Naive B cell (primary cell): ENCODE measurements at regions not wholly inside any gene's neighbourhood (a gene's known extent, or its start where the extent isn't known, plus 50 kb on each side); places are given as distances from the start of the nearest gene placed in this dataset.
A peak's percentile ranks its signal among the peaks of the same experiment; 100 is the strongest.

Experiments used
- ATAC-seq, 2 donors: fragments of 150-1000 bp; cut with Tn5 transposase; 2 replicates each; pipeline ENCODE4 v1.10.0; 2021; ENCODE audit warnings: low read depth in 2 of 2, mild to moderate bottlenecking in 2 of 2, moderate library complexity in 2 of 2
- DNase-seq: peaks from one replicate; pipeline ENCODE4 v3.0.0; 2022
- H3K27ac Mint-ChIP-seq, 6 donors: one replicate each; pipeline ENCODE4 v1.8.0; 2020 to 2022; ENCODE audit warnings: mild to moderate bottlenecking in 6 of 6, mixed read lengths in 6 of 6, moderate library complexity in 5 of 6, inconsistent platforms in 2 of 6
- H3K27me3 Mint-ChIP-seq, 3 donors: one replicate each; pipeline ENCODE4 v1.8.0; 2021 to 2022; ENCODE audit warnings: mixed read lengths in 3 of 3, mild to moderate bottlenecking in 1 of 3
- H3K36me3 Mint-ChIP-seq, 2 donors: one replicate each; pipeline ENCODE4 v1.8.0; 2020 to 2022; ENCODE audit warnings: mixed read lengths in 2 of 2, inconsistent platforms in 1 of 2, mild to moderate bottlenecking in 1 of 2
- H3K4me1 Mint-ChIP-seq, 3 donors: one replicate each; pipeline ENCODE4 v1.8.0; 2020 to 2022; ENCODE audit warnings: mixed read lengths in 3 of 3, inconsistent platforms in 1 of 3, mild to moderate bottlenecking in 1 of 3, moderate library complexity in 1 of 3
- H3K4me3 Mint-ChIP-seq, 8 donors: one replicate each; pipeline ENCODE4 v1.8.0; 2020 to 2022; ENCODE audit warnings: mild to moderate bottlenecking in 8 of 8, mixed read lengths in 8 of 8, moderate library complexity in 8 of 8, inconsistent platforms in 2 of 8
- H3K9me3 Mint-ChIP-seq, 7 donors: one replicate each; pipeline ENCODE4 v1.8.0; 2020 to 2022; ENCODE audit warnings: mixed read lengths in 7 of 7, mild to moderate bottlenecking in 5 of 7, inconsistent platforms in 2 of 7, moderate library complexity in 1 of 7

GRCh38 chr2:156673981-156674380, 237.8 kb downstream of the GPD2 start:
- no peak overlapping the region for H3K4me3 Mint-ChIP-seq
- DNase-seq: no peak
- H3K9me3 Mint-ChIP-seq: peaks cover 0 to under 1% (median 0%) of the 10 kb centered on the region in 7 donors
- no peaks in the 10 kb centered on the region for H3K4me1 Mint-ChIP-seq
- H3K36me3 Mint-ChIP-seq: no peaks in the 10 kb centered on the region
- ATAC-seq: no peak
- H3K27me3 Mint-ChIP-seq: peaks cover 0 to 19% (median 0%) of the 10 kb centered on the region in 3 donors
- H3K27ac Mint-ChIP-seq: no peak overlapping the region

- Mint-ChIP-seq H3K4me1 (no peaks in the 10 kb centered on the region), H3K27me3 (peaks cover 0 to 19% (median 0%) of the 10 kb centered on the region in 3 donors), H3K27ac (no peak overlapping the region), H3K9me3 (peaks cover 0 to 4% (median 0%) of the 10 kb centered on the region in 7 donors), H3K4me3 (no peak overlapping the region), H3K36me3 (no peaks in the 10 kb centered on the region)
- no peak for ATAC-seq
- no peak for DNase-seq
Measured at GRCh38 chr2:156675896-156676295, 239.7 kb downstream of the GPD2 start.

- ATAC-seq (no peak), DNase-seq (no peak)
- Mint-ChIP-seq H3K27me3 (peaks cover 0 to 13% (median 0%) of the 10 kb centered on the region in 3 donors), H3K4me1 (no peaks in the 10 kb centered on the region), H3K9me3 (peaks cover 0 to 4% (median 0%) of the 10 kb centered on the region in 7 donors), H3K4me3 (no peak overlapping the region), H3K36me3 (no peaks in the 10 kb centered on the region), H3K27ac (no peak overlapping the region)
Measured at GRCh38 chr2:156679820-156680219, 243.6 kb downstream of the GPD2 start.

GRCh38 chr2:156680266-156680665, 244.1 kb downstream of the GPD2 start:
- Mint-ChIP-seq H3K27ac (no peak overlapping the region), H3K4me3 (no peak overlapping the region), H3K9me3 (peaks cover 0 to 4% (median 0%) of the 10 kb centered on the region in 7 donors), H3K27me3 (peaks cover 0 to 13% (median 0%) of the 10 kb centered on the region in 3 donors), H3K4me1 (no peaks in the 10 kb centered on the region), H3K36me3 (no peaks in the 10 kb centered on the region)
- DNase-seq (no peak), ATAC-seq (no peak)

- Mint-ChIP-seq H3K4me1 (no peaks in the 10 kb centered on the region), H3K27ac (no peak overlapping the region), H3K9me3 (peaks cover 0 to 6% (median 3%) of the 10 kb centered on the region in 7 donors), H3K36me3 (no peaks in the 10 kb centered on the region), H3K4me3 (no peak overlapping the region), H3K27me3 (peaks cover 0 to 6% (median 0%) of the 10 kb centered on the region in 3 donors)
- ATAC-seq (no peak), DNase-seq (no peak)
Measured at GRCh38 chr2:156687126-156687525, 250.9 kb downstream of the GPD2 start.

DNA sequence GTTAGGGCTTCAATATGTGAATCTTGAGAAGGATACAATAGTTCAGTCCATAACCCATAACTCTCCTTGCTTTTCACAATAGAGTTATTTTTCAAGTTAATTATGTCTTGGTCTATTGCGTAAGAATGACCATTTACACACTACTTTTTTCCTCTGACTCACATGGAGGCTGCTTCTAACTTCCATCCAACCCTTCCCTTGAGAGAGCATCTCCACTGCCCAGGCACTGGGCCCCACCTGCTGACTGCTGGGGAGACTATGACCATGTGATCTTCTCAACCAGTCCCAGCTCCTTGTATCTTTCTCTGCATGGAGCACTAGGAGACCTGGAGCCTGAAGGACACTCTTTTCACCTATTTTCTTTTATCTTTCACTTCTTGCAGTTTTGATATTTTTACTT, 251.5 kb downstream of the GPD2 start:
- Mint-ChIP-seq H3K27ac (no peak overlapping the region), H3K9me3 (peaks cover 0 to 6% (median 3%) of the 10 kb centered on the region in 7 donors), H3K4me3 (no peak overlapping the region), H3K36me3 (no peaks in the 10 kb centered on the region), H3K27me3 (peaks cover 0 to 6% (median 0%) of the 10 kb centered on the region in 3 donors), H3K4me1 (no peaks in the 10 kb centered on the region)
- no peak for DNase-seq
- ATAC-seq: no peak

DNA sequence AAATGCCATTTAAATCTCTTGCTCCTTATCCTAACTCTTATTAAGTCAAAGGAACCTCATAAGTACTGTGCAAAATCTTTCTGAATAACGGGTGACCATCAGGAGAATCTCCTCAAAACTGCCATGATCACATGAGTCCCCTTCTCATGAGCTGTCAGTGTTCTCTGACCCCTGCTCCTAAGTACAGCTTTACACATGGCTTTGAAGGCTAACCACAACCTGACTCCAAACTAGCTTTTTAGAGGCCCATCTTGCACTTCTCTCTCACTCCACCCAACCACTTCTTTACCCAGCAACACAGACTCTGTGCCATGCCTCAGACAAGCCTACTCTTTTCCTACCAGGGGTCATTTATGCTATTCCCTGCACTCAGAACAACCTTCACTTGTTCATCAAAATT, 253.8 kb downstream of the GPD2 start:
- H3K4me3 Mint-ChIP-seq: no peak overlapping the region

DNA sequence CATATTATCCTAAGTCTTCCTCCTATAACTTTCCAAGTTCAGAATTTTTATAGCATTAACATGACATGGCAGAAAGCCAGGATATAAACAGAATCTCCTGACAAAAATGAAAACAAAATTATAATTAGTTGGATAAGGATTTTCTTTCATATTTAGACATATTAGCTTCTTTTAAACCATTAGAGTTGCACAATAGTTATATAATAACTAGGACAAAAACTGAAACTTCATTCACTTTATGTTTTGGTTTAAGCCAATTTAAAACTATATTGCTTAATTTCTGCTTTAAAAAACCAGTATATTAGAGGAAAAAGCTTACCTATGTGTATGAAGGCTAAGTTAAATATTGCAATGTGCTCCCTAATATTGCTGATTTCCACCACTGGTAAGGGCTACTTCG, 254.8 kb downstream of the GPD2 start:
- H3K4me1 Mint-ChIP-seq: no peaks in the 10 kb centered on the region

More for the DNA sequence above, 253.8 kb downstream of the GPD2 start:
- H3K27me3 Mint-ChIP-seq: peaks cover 0 to 6% (median 0%) of the 10 kb centered on the region in 3 donors
- H3K9me3 Mint-ChIP-seq: peaks cover 0 to 6% (median 3%) of the 10 kb centered on the region in 7 donors
- no peaks in the 10 kb centered on the region for H3K36me3 Mint-ChIP-seq
- DNase-seq: no peak
- H3K27ac Mint-ChIP-seq: no peak overlapping the region
- no peaks in the 10 kb centered on the region for H3K4me1 Mint-ChIP-seq
- ATAC-seq: no peak

DNA sequence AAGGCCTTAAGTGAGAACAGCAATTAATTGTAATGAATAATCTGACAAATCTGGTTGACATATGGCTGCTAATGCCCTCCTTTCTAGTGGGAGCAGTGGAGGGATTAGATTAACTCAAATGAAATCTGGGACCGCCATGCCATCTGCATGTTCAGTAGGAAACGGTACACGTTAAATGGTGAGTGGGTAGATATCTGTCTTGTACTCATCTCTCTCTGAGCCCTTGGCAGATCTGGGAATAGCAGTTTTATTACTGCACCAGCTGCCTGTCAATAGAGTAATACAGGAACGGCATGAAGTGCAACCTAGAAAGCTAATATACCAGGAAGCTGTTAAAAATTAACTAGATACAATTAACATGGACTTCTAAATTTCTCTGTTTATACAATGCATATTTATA, 258.8 kb downstream of the GPD2 start:
- Mint-ChIP-seq H3K9me3 (peaks cover 0 to 2% (median 0%) of the 10 kb centered on the region in 7 donors), H3K4me1 (no peaks in the 10 kb centered on the region), H3K4me3 (no peak overlapping the region), H3K27me3 (peaks cover 0 to 6% (median 3%) of the 10 kb centered on the region in 3 donors), H3K36me3 (no peaks in the 10 kb centered on the region), H3K27ac (no peak overlapping the region)
- DNase-seq (no peak), ATAC-seq (no peak)

More for the DNA sequence above, 254.8 kb downstream of the GPD2 start:
- no peak overlapping the region for H3K4me3 Mint-ChIP-seq
- no peaks in the 10 kb centered on the region for H3K36me3 Mint-ChIP-seq
- H3K27me3 Mint-ChIP-seq: peaks cover 0 to 6% (median 4%) of the 10 kb centered on the region in 3 donors
- ATAC-seq (no peak), DNase-seq (no peak)
- H3K27ac Mint-ChIP-seq: no peak overlapping the region
- H3K9me3 Mint-ChIP-seq: peaks cover 0 to 6% (median 3%) of the 10 kb centered on the region in 7 donors

DNA sequence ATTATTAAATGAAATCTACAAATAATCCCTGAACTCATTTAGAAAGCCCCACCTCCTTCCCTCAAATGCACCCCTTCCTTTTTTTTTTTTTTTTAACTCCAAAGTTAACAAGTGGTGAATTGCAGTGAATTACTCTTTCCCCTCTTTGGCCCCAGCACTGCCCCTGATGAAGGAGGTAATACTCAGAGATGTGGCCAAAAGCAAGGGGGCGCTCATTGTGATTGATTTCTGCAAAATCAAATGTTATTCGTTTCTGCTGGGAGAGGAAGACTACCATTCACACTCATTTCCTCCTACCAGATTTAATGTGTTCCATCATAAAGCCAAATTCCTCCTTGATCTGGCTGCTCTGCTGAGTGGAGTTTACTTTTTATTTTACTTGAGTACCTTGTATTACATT, 259.4 kb downstream of the GPD2 start:
- Mint-ChIP-seq H3K9me3 (no peaks in the 10 kb centered on the region), H3K36me3 (no peaks in the 10 kb centered on the region), H3K4me1 (no peaks in the 10 kb centered on the region), H3K27ac (no peak overlapping the region), H3K27me3 (peaks cover 0 to 6% (median 0%) of the 10 kb centered on the region in 3 donors), H3K4me3 (no peak overlapping the region)
- ATAC-seq (no peak), DNase-seq (no peak)

GRCh38 chr2:156697906-156698305, 261.7 kb downstream of the GPD2 start:
- Mint-ChIP-seq H3K4me1 (no peaks in the 10 kb centered on the region), H3K36me3 (no peaks in the 10 kb centered on the region), H3K27me3 (peaks cover 0 to 6% (median 3%) of the 10 kb centered on the region in 3 donors), H3K4me3 (peak overlapping the region in 1 of 8 donors; percentile 84), H3K9me3 (no peaks in the 10 kb centered on the region), H3K27ac (no peak overlapping the region)
- ATAC-seq (no peak), DNase-seq (no peak)

DNA sequence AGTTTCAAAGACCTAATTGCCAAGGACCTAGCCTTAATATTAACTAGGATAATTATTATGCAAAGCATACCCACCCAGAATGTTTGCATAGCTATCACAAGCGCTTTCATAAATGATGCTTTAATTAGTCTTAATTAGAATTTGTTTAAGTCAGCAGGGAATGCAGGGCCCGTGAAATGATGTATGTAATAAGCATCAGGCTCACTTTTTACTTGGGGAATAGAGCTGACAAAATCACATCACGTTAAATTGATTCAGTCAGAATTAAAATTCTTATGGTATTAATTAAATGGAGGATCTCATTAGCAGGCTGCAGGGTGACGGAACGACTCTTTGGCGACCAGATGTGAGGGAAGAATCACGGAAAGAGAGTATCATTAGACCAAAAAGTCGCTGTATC, 264.5 kb downstream of the GPD2 start:
- no peaks in the 10 kb centered on the region for H3K36me3 Mint-ChIP-seq
- no peak overlapping the region for H3K27ac Mint-ChIP-seq
- H3K4me3 Mint-ChIP-seq: no peak overlapping the region
- ATAC-seq (no peak), DNase-seq (no peak)
- no peaks in the 10 kb centered on the region for H3K4me1 Mint-ChIP-seq
- peaks cover 0 to 5% (median 3%) of the 10 kb centered on the region in 3 donors for H3K27me3 Mint-ChIP-seq
- no peaks in the 10 kb centered on the region for H3K9me3 Mint-ChIP-seq

GRCh38 chr2:156702541-156702940, 266.4 kb downstream of the GPD2 start:
- no peak for ATAC-seq
- H3K27ac Mint-ChIP-seq: no peak overlapping the region
- no peaks in the 10 kb centered on the region for H3K36me3 Mint-ChIP-seq
- H3K9me3 Mint-ChIP-seq: no peaks in the 10 kb centered on the region
- H3K27me3 Mint-ChIP-seq: peaks cover 0 to 3% (median 0%) of the 10 kb centered on the region in 3 donors
- DNase-seq: no peak
- H3K4me1 Mint-ChIP-seq: no peaks in the 10 kb centered on the region
- no peak overlapping the region for H3K4me3 Mint-ChIP-seq

DNA sequence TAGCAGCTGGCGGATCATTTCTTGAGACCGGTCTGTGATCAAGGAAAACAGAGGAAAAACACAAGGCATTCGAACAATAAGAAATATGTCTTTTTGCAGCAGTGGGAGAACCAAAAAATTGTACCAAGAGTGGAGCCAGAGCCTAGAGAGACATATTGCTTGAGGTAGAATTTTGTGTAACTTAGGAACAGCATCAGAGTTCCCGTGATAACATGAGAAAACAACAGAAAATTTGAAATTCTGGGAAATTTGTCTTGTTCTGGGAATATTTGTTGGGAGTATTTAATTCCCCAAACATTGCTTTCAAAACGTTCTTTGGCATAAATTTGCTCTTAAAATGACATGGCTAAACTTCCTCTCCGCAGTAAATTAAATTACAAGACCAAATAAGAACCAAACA, 267.5 kb downstream of the GPD2 start:
- Mint-ChIP-seq H3K36me3 (no peaks in the 10 kb centered on the region), H3K27ac (no peak overlapping the region), H3K9me3 (no peaks in the 10 kb centered on the region), H3K4me3 (no peak overlapping the region), H3K27me3 (peaks cover 0 to 3% (median 0%) of the 10 kb centered on the region in 3 donors), H3K4me1 (no peaks in the 10 kb centered on the region)
- DNase-seq: no peak
- ATAC-seq: no peak

DNA sequence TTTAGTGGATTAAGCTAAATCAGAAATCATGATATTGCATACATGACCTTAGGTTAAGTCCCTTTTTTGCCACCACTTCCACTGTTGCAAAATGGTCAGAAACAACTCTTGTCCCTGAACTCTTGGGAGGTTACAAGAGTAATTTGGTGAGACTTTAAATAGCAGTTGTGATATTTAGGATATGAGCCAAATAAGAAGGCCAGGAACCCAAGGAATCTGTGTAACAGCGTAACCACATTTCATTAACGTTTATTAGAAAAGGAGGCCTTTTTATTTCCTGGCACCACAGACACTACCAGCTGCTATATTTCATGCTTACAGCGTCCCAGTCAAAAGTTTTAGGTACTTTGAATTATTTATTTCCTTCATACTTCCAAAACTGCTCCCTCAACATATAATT, 268.0 kb downstream of the GPD2 start:
- no peaks in the 10 kb centered on the region for H3K36me3 Mint-ChIP-seq
- no peaks in the 10 kb centered on the region for H3K4me1 Mint-ChIP-seq
- no peak for ATAC-seq
- DNase-seq: no peak
- H3K9me3 Mint-ChIP-seq: no peaks in the 10 kb centered on the region
- peaks cover 0 to 3% (median 0%) of the 10 kb centered on the region in 3 donors for H3K27me3 Mint-ChIP-seq
- H3K4me3 Mint-ChIP-seq: no peak overlapping the region
- no peak overlapping the region for H3K27ac Mint-ChIP-seq
